ENCODE measurements at regions not wholly inside any gene's neighbourhood (a gene's known extent, or its start where the extent isn't known, plus 50 kb on each side); places are given as distances from the start of the nearest gene placed in this dataset.
A peak's percentile ranks its signal among the peaks of the same experiment; 100 is the strongest.

- H3K4me1 ChIP-seq (replicated peaks; ENCODE audit: insufficient read depth): no peaks in the 10 kb centered on the region
- no peaks in the 10 kb centered on the region for H3K9me2 ChIP-seq (ENCODE audit: insufficient read depth)
- ChIA-PET POLR2A (ENCODE audit: unreplicated experiment) (no interaction called here), CTCF (no interaction called here)
- no peaks in the 10 kb centered on the region for H3K9me3 ChIP-seq (ENCODE audit: insufficient read depth, low read depth)
- no peaks in the 10 kb centered on the region for H3K36me3 ChIP-seq (ENCODE audit: low read depth)
- H3K27ac ChIP-seq: no peak overlapping the region
- intact Hi-C loops (cut with micrococcal nuclease; ENCODE audit: unreplicated experiment): no loop called here
- no peaks in the 10 kb centered on the region for H3K27me3 ChIP-seq (ENCODE audit: insufficient read depth, low read depth)
- H3K79me2 ChIP-seq (ENCODE audit: low read depth): no peaks in the 10 kb centered on the region
- no peak overlapping the region for H3K4me2 ChIP-seq
- no peaks in the 10 kb centered on the region for H4K20me1 ChIP-seq (ENCODE audit: insufficient read depth)
- no TSS peak for BruUV-seq (replicated peaks)
- H2AFZ ChIP-seq: no peak overlapping the region
- no peak for DNase-seq
- no peak overlapping the region for H3K4me3 ChIP-seq
- no peak for TF ChIP-seq EZH2 (IDR thresholded peaks at IDR 0.05; ENCODE audit: low read depth)
- TF ChIP-seq CTCF (conservative IDR thresholded peaks at IDR 0.05): no peak
- no peaks in the 10 kb centered on the region for H3F3A ChIP-seq (ENCODE audit: insufficient read depth, low read depth)
Observed at GRCh38 chr4:84260495-84260894, 238.6 kb downstream of the NKX6-1 start.

- POLR2A ChIA-PET (ENCODE audit: unreplicated experiment): no interaction called here
- CTCF ChIA-PET: no interaction called here
Observed at GRCh38 chr4:84258905-84259830, 239.9 kb downstream of the NKX6-1 start.

GRCh38 chr4:84254537-84254936 is 244.6 kb downstream of the NKX6-1 start:
- Histone ChIP-seq H4K20me1 (ENCODE audit: insufficient read depth) (no peaks in the 10 kb centered on the region), H3K4me2 (no peak overlapping the region), H3K36me3 (ENCODE audit: low read depth) (no peaks in the 10 kb centered on the region), H2AFZ (no peak overlapping the region), H3F3A (ENCODE audit: insufficient read depth, low read depth) (no peaks in the 10 kb centered on the region), H3K4me3 (no peak overlapping the region), H3K27ac (no peak overlapping the region), H3K9me2 (ENCODE audit: insufficient read depth) (no peaks in the 10 kb centered on the region), H3K4me1 (replicated peaks; ENCODE audit: insufficient read depth) (no peaks in the 10 kb centered on the region), H3K9me3 (ENCODE audit: insufficient read depth, low read depth) (no peaks in the 10 kb centered on the region), H3K79me2 (ENCODE audit: low read depth) (no peaks in the 10 kb centered on the region), H3K27me3 (ENCODE audit: insufficient read depth, low read depth) (no peaks in the 10 kb centered on the region)
- DNase-seq: no peak
- BruUV-seq (replicated peaks): no TSS peak
- CTCF ChIA-PET: no interaction called here
- TF ChIP-seq EZH2 (IDR thresholded peaks at IDR 0.05; ENCODE audit: low read depth): no peak
- no peak for TF ChIP-seq CTCF (conservative IDR thresholded peaks at IDR 0.05)
- POLR2A ChIA-PET (ENCODE audit: unreplicated experiment): no interaction called here
- intact Hi-C loops (cut with micrococcal nuclease; ENCODE audit: unreplicated experiment): no loop called here

More at GRCh38 chr4:84258905-84259830, 239.9 kb downstream of the NKX6-1 start:
- no peaks in the 10 kb centered on the region for H3K9me3 ChIP-seq (ENCODE audit: insufficient read depth, low read depth)
- peak; percentile 72 for TF ChIP-seq CTCF (conservative IDR thresholded peaks at IDR 0.05)
- TF ChIP-seq EZH2 (IDR thresholded peaks at IDR 0.05; ENCODE audit: low read depth): no peak
- no peak overlapping the region for H3K27ac ChIP-seq
- H3K27me3 ChIP-seq (ENCODE audit: insufficient read depth, low read depth): no peaks in the 10 kb centered on the region
- H3K4me2 ChIP-seq: no peak overlapping the region
- no TSS peak for BruUV-seq (replicated peaks)
- no peak overlapping the region for H3K4me3 ChIP-seq
- no peak for DNase-seq
- H3K79me2 ChIP-seq (ENCODE audit: low read depth): no peaks in the 10 kb centered on the region
- no peaks in the 10 kb centered on the region for H3K9me2 ChIP-seq (ENCODE audit: insufficient read depth)
- H3K36me3 ChIP-seq (ENCODE audit: low read depth): no peaks in the 10 kb centered on the region
- H2AFZ ChIP-seq: no peak overlapping the region
- no peaks in the 10 kb centered on the region for H4K20me1 ChIP-seq (ENCODE audit: insufficient read depth)
- no peaks in the 10 kb centered on the region for H3F3A ChIP-seq (ENCODE audit: insufficient read depth, low read depth)
- no peaks in the 10 kb centered on the region for H3K4me1 ChIP-seq (replicated peaks; ENCODE audit: insufficient read depth)
- intact Hi-C loops (cut with micrococcal nuclease; ENCODE audit: unreplicated experiment): loop anchor here (2.0 to 5.0 kb wide), 2 partner anchors 487 to 614 kb away; no protein-coding TSS in a partner anchor
